ENCODE measurements at regions not wholly inside any gene's neighbourhood (a gene's known extent, or its start where the extent isn't known, plus 50 kb on each side); places are given as distances from the start of the nearest gene placed in this dataset.

DNA sequence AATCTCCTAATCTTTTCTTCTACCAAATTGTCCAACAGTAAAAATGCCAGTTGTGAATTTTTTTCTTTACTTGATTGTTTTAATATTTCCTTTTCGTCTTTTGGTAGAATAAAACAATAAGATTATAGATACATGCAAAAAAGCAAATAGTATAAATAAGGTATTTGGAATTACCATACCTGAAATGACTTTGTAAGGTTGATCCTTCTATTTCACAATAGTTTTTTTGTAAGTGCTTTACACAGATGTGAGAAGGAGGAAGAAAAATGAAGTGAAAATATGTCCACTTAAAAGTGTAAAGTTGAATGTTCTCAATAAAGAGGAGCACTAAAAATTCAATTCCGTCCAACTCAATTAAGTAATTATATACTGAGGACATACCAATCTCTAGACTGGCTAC is 457.6 kb downstream of the UTRN start:
- no peak for DNase-seq (ENCODE audit: low spot score)
- no peak for TF ChIP-seq CTCF (IDR thresholded peaks at IDR 0.05; ENCODE audit: extremely low read depth, missing control alignments)

GRCh38 chr6:144744720-144745119 is 459.6 kb downstream of the UTRN start:
- DNase-seq (ENCODE audit: low spot score): no peak
- no peak for TF ChIP-seq CTCF (IDR thresholded peaks at IDR 0.05; ENCODE audit: extremely low read depth, missing control alignments)

DNA sequence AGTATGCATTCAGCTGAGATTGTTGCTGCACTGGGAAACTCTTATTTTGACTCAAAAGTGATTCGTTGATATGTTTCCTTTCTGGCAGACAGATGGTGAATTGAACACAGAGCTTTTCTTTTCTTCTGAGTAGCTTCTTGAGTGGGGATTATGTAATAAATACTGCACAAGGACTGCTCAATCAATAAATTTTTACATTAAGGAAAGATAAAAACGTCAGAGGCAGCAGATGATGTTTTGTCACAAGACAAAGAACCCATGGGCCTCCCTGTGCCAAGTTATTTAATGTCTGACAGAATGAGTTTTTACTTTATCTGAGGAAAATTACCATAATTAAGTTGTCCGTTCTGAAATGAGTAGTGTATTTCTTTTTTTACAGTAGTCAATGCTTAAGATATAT is 460.3 kb downstream of the UTRN start:
- no peak for DNase-seq (ENCODE audit: low spot score)
- no peak for TF ChIP-seq CTCF (IDR thresholded peaks at IDR 0.05; ENCODE audit: extremely low read depth, missing control alignments)

GRCh38 chr6:144746902-144747469 is 461.9 kb downstream of the UTRN start:
- no peak for DNase-seq (ENCODE audit: low spot score)
- TF ChIP-seq CTCF (IDR thresholded peaks at IDR 0.05; ENCODE audit: extremely low read depth, missing control alignments): no peak

DNA sequence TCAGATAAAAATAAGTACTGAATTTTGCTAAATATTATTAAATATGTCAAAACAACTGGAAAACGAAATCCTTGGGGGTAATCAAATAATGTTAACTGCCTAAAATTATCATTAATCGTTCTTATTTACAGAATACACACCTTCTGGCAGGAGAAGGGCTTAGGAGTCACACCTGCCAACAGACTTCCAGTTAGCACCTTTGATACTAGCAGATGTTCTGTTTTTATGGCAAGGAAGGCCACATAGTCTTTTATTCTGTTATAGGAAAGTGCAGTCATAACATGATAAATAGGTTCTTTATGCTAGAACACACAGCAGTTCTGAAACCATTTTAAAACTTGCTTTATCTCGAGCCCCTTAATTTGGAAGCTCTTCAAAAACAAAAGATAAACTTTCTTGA is 464.1 kb downstream of the UTRN start:
- TF ChIP-seq CTCF (IDR thresholded peaks at IDR 0.05; ENCODE audit: extremely low read depth, missing control alignments): no peak

GRCh38 chr6:144753023-144753705 is 468.0 kb downstream of the UTRN start:
- DNase-seq (ENCODE audit: low spot score): peak; percentile 27
- no peak for TF ChIP-seq CTCF (IDR thresholded peaks at IDR 0.05; ENCODE audit: extremely low read depth, missing control alignments)

More for the DNA sequence above, 464.1 kb downstream of the UTRN start:
- no peak for DNase-seq (ENCODE audit: low spot score)

- TF ChIP-seq CTCF (IDR thresholded peaks at IDR 0.05; ENCODE audit: extremely low read depth, missing control alignments): no peak
- DNase-seq (ENCODE audit: low spot score): no peak
These were observed 471.3 kb downstream of the UTRN start for GRCh38 chr6:144756469-144756868.

All from GM20000 (cell line).